CD4-positive, alpha-beta T cell (primary cell): ENCODE measurements at regions not wholly inside any gene's neighbourhood (a gene's known extent, or its start where the extent isn't known, plus 50 kb on each side); places are given as distances from the start of the nearest gene placed in this dataset.

Experiments used
- ATAC-seq: fragments of 200-7000 bp; cut with Tn5 transposase; one replicate; pipeline ENCODE4 v1.10.0; 2022; ENCODE audit warnings: mild to moderate bottlenecking; ENCODE audit not compliant: poor library complexity
- CTCF ChIA-PET: fragments of 350-600 bp; sonication (Branson Sonifier 250); formaldehyde crosslinking; loops from one replicate; lab custom pipeline; 2021; ENCODE audit warnings: antibody characterized with exemption, inconsistent platforms; lab: Charles Lee
- POLR2A ChIA-PET: fragments of 350-600 bp; sonication (Branson Sonifier 250); formaldehyde crosslinking; loops from one replicate; lab custom pipeline; 2021; ENCODE audit warnings: antibody characterized with exemption, inconsistent platforms; lab: Charles Lee
- DNase-seq, 14 experiments: peaks; one replicate each; pipeline ENCODE4 v3.0.0-alpha.2; 2013 to 2020; ENCODE audit warnings: mixed read lengths in 2 of 14
- H3K27ac ChIP-seq, 2 donors: one replicate each; pipeline versions ENCODE4 v1.5.1 to v1.7.0; 2013; ENCODE audit warnings: low read length in 2 of 2, low read depth in 1 of 2, mild to moderate bottlenecking in 1 of 2
- H3K27me3 ChIP-seq, 2 experiments: 1 replicate in 1 of 2; 2 replicates in 1 of 2; pipeline versions ENCODE4 v1.6.1 to v1.7.0; 2013; ENCODE audit warnings: low read length in 2 of 2, control low read depth in 1 of 2, mild to moderate bottlenecking in 1 of 2, moderate library complexity in 1 of 2; ENCODE audit not compliant: insufficient read depth in 2 of 2, control insufficient read depth in 1 of 2
- H3K36me3 ChIP-seq: one replicate; pipeline ENCODE4 v1.6.1; 2013; ENCODE audit warnings: low read length, control low read depth; ENCODE audit not compliant: insufficient read depth
- H3K4me1 ChIP-seq: one replicate; pipeline ENCODE4 v1.6.1; 2013; ENCODE audit warnings: low read length, control low read depth; ENCODE audit not compliant: insufficient read depth
- H3K4me3 ChIP-seq: one replicate; pipeline ENCODE4 v1.5.1; 2013; ENCODE audit warnings: mild to moderate bottlenecking, low read length, moderate library complexity
- H3K9me3 ChIP-seq, 2 experiments: 1 replicate in 1 of 2; 2 replicates in 1 of 2; pipeline versions ENCODE4 v1.6.1 to v1.7.0; 2013; ENCODE audit warnings: low read length in 2 of 2, mild to moderate bottlenecking in 2 of 2, control low read depth in 1 of 2, moderate library complexity in 1 of 2; ENCODE audit not compliant: control insufficient read depth in 1 of 2, insufficient read depth in 1 of 2
- H3K27ac Mint-ChIP-seq: one replicate; pipeline ENCODE4 v1.8.0; 2020; ENCODE audit warnings: mixed read lengths
- H3K27me3 Mint-ChIP-seq: one replicate; pipeline ENCODE4 v1.8.0; 2021; ENCODE audit warnings: mixed read lengths
- H3K36me3 Mint-ChIP-seq: one replicate; pipeline ENCODE4 v1.8.0; 2021; ENCODE audit warnings: low read depth, mixed read lengths
- H3K4me1 Mint-ChIP-seq: one replicate; pipeline ENCODE4 v1.8.0; 2021; ENCODE audit warnings: low read depth, mixed read lengths
- H3K4me3 Mint-ChIP-seq: one replicate; pipeline ENCODE4 v1.8.0; 2020; ENCODE audit warnings: mild to moderate bottlenecking, mixed read lengths
- H3K9me3 Mint-ChIP-seq: one replicate; pipeline ENCODE4 v1.8.0; 2020; ENCODE audit warnings: mixed read lengths
- intact Hi-C, 2 experiments: fragments of 100-400 bp; cut with DNase I in 1 of 2; cut with micrococcal nuclease in 1 of 2; formaldehyde crosslinking; loops; one replicate each; pipeline versions ENCODE4 v1.15.1 to v1.9.0; 2023 to 2025; cut with DNase I, micrococcal nuclease
- TF ChIP-seq, protein P1 (sequence below): fragments of 200-600 bp; IDR thresholded peaks from one replicate; pipeline ENCODE4 v1.8.0; 2022; ENCODE audit warnings: antibody characterized with exemption, mild to moderate bottlenecking

DNA sequence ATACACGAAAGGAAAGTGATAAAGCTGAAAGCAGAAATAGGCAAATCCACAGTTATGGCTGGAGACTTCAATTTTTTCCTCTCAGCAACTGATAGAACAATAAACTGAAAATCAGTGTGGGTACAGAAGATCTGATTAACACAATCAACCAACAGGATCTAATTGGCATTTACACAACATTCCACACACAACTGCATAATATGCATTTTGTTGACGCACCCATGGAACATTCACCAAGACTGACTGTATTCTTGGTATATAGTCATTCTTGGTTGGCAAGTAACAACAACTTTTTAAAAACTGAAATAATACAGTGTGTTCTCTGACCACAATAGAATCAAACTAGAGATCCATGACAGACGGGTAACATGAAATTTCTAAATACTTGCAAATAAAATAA is 218.7 kb upstream of the S1PR3 start:
- intact Hi-C loops: no loop called here
- H3K4me3 ChIP-seq: no peak overlapping the region
- Mint-ChIP-seq H3K9me3 (no peaks in the 10 kb centered on the region), H3K36me3 (no peaks in the 10 kb centered on the region), H3K4me1 (peaks cover 3% of the 10 kb centered on the region), H3K4me3 (no peak overlapping the region), H3K27me3 (peaks cover 38% of the 10 kb centered on the region), H3K27ac (no peak overlapping the region)
- ChIA-PET POLR2A (no interaction called here), CTCF (no interaction called here)
- no peak for ATAC-seq
- TF ChIP-seq, protein P1, sequence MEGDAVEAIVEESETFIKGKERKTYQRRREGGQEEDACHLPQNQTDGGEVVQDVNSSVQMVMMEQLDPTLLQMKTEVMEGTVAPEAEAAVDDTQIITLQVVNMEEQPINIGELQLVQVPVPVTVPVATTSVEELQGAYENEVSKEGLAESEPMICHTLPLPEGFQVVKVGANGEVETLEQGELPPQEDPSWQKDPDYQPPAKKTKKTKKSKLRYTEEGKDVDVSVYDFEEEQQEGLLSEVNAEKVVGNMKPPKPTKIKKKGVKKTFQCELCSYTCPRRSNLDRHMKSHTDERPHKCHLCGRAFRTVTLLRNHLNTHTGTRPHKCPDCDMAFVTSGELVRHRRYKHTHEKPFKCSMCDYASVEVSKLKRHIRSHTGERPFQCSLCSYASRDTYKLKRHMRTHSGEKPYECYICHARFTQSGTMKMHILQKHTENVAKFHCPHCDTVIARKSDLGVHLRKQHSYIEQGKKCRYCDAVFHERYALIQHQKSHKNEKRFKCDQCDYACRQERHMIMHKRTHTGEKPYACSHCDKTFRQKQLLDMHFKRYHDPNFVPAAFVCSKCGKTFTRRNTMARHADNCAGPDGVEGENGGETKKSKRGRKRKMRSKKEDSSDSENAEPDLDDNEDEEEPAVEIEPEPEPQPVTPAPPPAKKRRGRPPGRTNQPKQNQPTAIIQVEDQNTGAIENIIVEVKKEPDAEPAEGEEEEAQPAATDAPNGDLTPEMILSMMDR: no peak
- no peak overlapping the region for H3K27ac ChIP-seq
- H3K27me3 ChIP-seq: peaks cover 0 to 3% of the 10 kb centered on the region in 2 experiments
- no peaks in the 10 kb centered on the region for H3K4me1 ChIP-seq
- DNase-seq: no peak
- H3K9me3 ChIP-seq: no peaks in the 10 kb centered on the region
- H3K36me3 ChIP-seq: no peaks in the 10 kb centered on the region

DNA sequence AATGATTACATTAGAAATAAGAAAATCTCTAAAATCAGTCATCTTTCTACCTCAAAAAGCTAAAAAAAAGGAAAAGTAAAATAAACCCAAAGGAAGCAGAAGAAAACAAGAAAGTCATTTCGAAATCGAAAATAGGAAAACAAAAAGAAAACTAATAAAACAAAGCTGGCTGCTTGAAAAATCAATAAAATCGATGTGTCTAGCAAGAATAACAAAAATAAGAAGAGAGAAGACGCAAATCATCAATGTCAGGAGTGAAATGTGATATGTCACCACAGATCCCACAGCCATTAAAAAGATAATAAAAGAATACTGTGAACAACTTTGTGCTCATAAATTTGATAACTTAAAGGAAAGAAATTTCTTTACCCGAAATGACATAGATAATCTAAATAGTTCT is 218.1 kb upstream of the S1PR3 start:
- H3K9me3 Mint-ChIP-seq: no peaks in the 10 kb centered on the region
- H3K27me3 Mint-ChIP-seq: peaks cover 40% of the 10 kb centered on the region
- ChIA-PET POLR2A (no interaction called here), CTCF (no interaction called here)
- H3K4me1 Mint-ChIP-seq: peaks cover 6% of the 10 kb centered on the region
- Histone ChIP-seq H3K36me3 (no peaks in the 10 kb centered on the region), H3K9me3 (no peaks in the 10 kb centered on the region), H3K4me1 (peaks cover 4% of the 10 kb centered on the region), H3K27ac (no peak overlapping the region), H3K27me3 (peaks cover 0 to 3% of the 10 kb centered on the region in 2 experiments), H3K4me3 (no peak overlapping the region)
- H3K36me3 Mint-ChIP-seq: no peaks in the 10 kb centered on the region
- no peak overlapping the region for H3K4me3 Mint-ChIP-seq
- H3K27ac Mint-ChIP-seq: no peak overlapping the region
- TF ChIP-seq, protein P1: no peak
- DNase-seq (no peak), ATAC-seq (no peak)
- intact Hi-C loops: no loop called here

DNA sequence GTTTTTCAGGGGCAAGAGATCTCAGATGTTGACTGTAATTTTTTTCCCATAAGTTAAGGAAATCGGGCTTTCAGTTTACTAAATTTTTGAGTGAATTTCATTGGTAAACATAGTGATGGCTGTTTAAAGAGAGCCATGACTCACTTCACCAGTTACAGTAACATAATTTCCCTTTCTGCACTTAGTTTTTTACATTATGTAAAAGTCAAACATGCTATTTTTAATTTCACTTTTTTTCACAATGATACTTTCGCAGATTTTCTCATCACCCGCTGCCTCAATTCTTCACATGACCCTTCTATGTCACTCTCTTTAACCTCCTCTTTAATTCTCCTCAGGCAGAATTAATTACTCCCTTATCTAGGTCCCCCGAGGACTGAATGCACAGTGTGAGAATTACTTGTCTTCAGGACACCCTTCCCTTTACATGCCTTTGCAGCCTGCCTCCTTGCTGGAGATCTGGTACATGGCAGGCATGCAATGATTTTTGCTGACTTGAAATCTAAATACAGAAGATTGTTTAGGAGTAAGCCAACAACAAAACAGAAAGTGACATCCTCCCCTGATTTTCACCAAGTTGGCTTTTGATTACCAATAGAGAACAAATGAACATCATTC is 217.5 kb upstream of the S1PR3 start:
- ATAC-seq: no peak
- no peak overlapping the region for H3K27ac Mint-ChIP-seq
- intact Hi-C loops: no loop called here
- H3K27me3 ChIP-seq: peaks cover 0 to 3% of the 10 kb centered on the region in 2 experiments
- no peak overlapping the region for H3K27ac ChIP-seq
- no peak overlapping the region for H3K4me3 Mint-ChIP-seq
- TF ChIP-seq, protein P1: no peak
- CTCF ChIA-PET: no interaction called here
- no peaks in the 10 kb centered on the region for H3K9me3 Mint-ChIP-seq
- H3K36me3 Mint-ChIP-seq: no peaks in the 10 kb centered on the region
- no peaks in the 10 kb centered on the region for H3K36me3 ChIP-seq
- H3K27me3 Mint-ChIP-seq: peaks cover 40% of the 10 kb centered on the region
- POLR2A ChIA-PET: no interaction called here
- no peak for DNase-seq
- H3K9me3 ChIP-seq: no peaks in the 10 kb centered on the region
- H3K4me3 ChIP-seq: no peak overlapping the region
- H3K4me1 ChIP-seq: peaks cover 5% of the 10 kb centered on the region
- H3K4me1 Mint-ChIP-seq: peaks cover 6% of the 10 kb centered on the region
